NCI-H146 (cell line): ENCODE measurements at regions not wholly inside any gene's neighbourhood (a gene's known extent, or its start where the extent isn't known, plus 50 kb on each side); places are given as distances from the start of the nearest gene placed in this dataset.

Source experiments
- DNase-seq: peaks from one replicate; lab custom pipeline; 2025; lab: John Stamatoyannopoulos, UW

- no peak for DNase-seq
Observed at GRCh38 chr6:16078064-16078463, 50.8 kb upstream of the MYLIP start.

- DNase-seq, result no peak
Observed at GRCh38 chr6:16069671-16070070, 59.2 kb upstream of the MYLIP start.

GRCh38 chr6:16069222-16069621 lies 59.7 kb upstream of the MYLIP start:
- no peak for DNase-seq

- DNase-seq, result no peak
Observed at GRCh38 chr6:16067568-16067967, 61.3 kb upstream of the MYLIP start.

- DNase-seq, result peak; percentile 98
Observed at GRCh38 chr6:16064671-16065072, 64.2 kb upstream of the MYLIP start.

GRCh38 chr6:16063580-16063979 lies 65.3 kb upstream of the MYLIP start:
- no peak for DNase-seq

GRCh38 chr6:16061818-16062217 lies 67.1 kb upstream of the MYLIP start:
- no peak for DNase-seq

GRCh38 chr6:16060039-16060438 lies 68.8 kb upstream of the MYLIP start:
- peak; percentile 84 for DNase-seq

GRCh38 chr6:16059496-16059895 lies 69.4 kb upstream of the MYLIP start:
- DNase-seq, result peak; percentile 94

GRCh38 chr6:16058929-16059345 lies 69.9 kb upstream of the MYLIP start:
- DNase-seq, result no peak

GRCh38 chr6:16058201-16058928 lies 70.5 kb upstream of the MYLIP start:
- peak; percentile 46 for DNase-seq

GRCh38 chr6:16057446-16057845 lies 71.4 kb upstream of the MYLIP start:
- DNase-seq, result no peak

GRCh38 chr6:16056263-16056870 lies 72.5 kb upstream of the MYLIP start:
- no peak for DNase-seq

- DNase-seq, result no peak
Observed at GRCh38 chr6:16055852-16056251, 73.0 kb upstream of the MYLIP start.

- no peak for DNase-seq
Observed at GRCh38 chr6:16049168-16049567, 79.7 kb upstream of the MYLIP start.

- DNase-seq, result no peak
Observed at GRCh38 chr6:16048221-16048620, 80.7 kb upstream of the MYLIP start.

GRCh38 chr6:16047435-16047990 lies 81.4 kb upstream of the MYLIP start:
- DNase-seq, result no peak

- no peak for DNase-seq
Observed at GRCh38 chr6:16045238-16045637, 83.6 kb upstream of the MYLIP start.

GRCh38 chr6:16044211-16044643 lies 84.7 kb upstream of the MYLIP start:
- DNase-seq, result no peak

- DNase-seq, result peak; percentile 32
Observed at GRCh38 chr6:16043171-16044135, 85.4 kb upstream of the MYLIP start.

- DNase-seq, result no peak
Observed at GRCh38 chr6:16042751-16043150, 86.1 kb upstream of the MYLIP start.

GRCh38 chr6:16041327-16041726 lies 87.6 kb upstream of the MYLIP start:
- DNase-seq, result no peak
